HEK293 (cell line): ENCODE measurements at regions not wholly inside any gene's neighbourhood (a gene's known extent, or its start where the extent isn't known, plus 50 kb on each side); places are given as distances from the start of the nearest gene placed in this dataset.

ENCODE experiments used
- CTCF ChIA-PET: fragments of 350-600 bp; formaldehyde crosslinking; extraction: SDS; loops from one replicate; lab custom pipeline; 2021; ENCODE audit warnings: antibody characterized with exemption; lab: Yijun Ruan, JAX
- POLR2A ChIA-PET: fragments of 300-600 bp; formaldehyde crosslinking; extraction: SDS; loops from one replicate; lab custom pipeline; 2020; ENCODE audit warnings: antibody characterized with exemption, inconsistent platforms; lab: Yijun Ruan, JAX
- H3K27ac ChIP-seq: fragments of 200-500 bp; sonication (Bioruptor generic); 2 replicates; pipeline ENCODE4 v1.5.1; 2014; ENCODE audit warnings: low read depth, low read length, control low read depth, inconsistent platforms; ENCODE audit errors: extremely low read depth
- H3K36me3 ChIP-seq, 2 experiments: fragments of 200-500 bp in 1 of 2; sonication (Bioruptor generic) in 1 of 2; 1 replicate in 1 of 2; 2 replicates in 1 of 2; pipeline ENCODE4 v1.5.1; 2014 to 2017; ENCODE audit warnings: inconsistent platforms in 2 of 2, low read length in 2 of 2; ENCODE audit not compliant: control insufficient read depth in 2 of 2, insufficient read depth in 1 of 2
- H3K4me1 ChIP-seq: fragments of 200-500 bp; sonication (Bioruptor generic); 2 replicates; pipeline ENCODE4 v1.5.1; 2014; ENCODE audit warnings: mild to moderate bottlenecking, low read length, inconsistent platforms; ENCODE audit not compliant: control insufficient read depth, insufficient read depth
- H3K4me3 ChIP-seq: 2 replicates; pipeline ENCODE4 v1.5.1; 2011; ENCODE audit warnings: low read depth, mild to moderate bottlenecking, control low read depth, low read length, moderate library complexity
- H3K9me3 ChIP-seq: fragments of 200-500 bp; sonication (Bioruptor generic); 2 replicates; pipeline ENCODE4 v1.5.1; 2014; ENCODE audit warnings: low read depth, low read length, inconsistent platforms; ENCODE audit not compliant: control insufficient read depth, insufficient read depth
- FEZF1 ChIP-seq: fragments of 450-650 bp; formaldehyde crosslinking; IDR thresholded peaks from 2 replicates; pipeline ENCODE4 v1.5.1; 2016; ENCODE audit warnings: missing biosample characterization, missing genetic modification characterization
- HOXA7 ChIP-seq: sonication (generic); formaldehyde crosslinking; IDR thresholded peaks from 2 replicates; pipeline ENCODE4 v1.8.1; 2022; ENCODE audit warnings: missing genetic modification reagents, borderline replicate concordance
- YY2 ChIP-seq: fragments of 450-650 bp; formaldehyde crosslinking; IDR thresholded peaks from 2 replicates; pipeline ENCODE4 v1.5.1; 2016; ENCODE audit warnings: missing biosample characterization, missing genetic modification characterization
- ZBTB21 ChIP-seq: fragments of 450-650 bp; formaldehyde crosslinking; IDR thresholded peaks from 2 replicates; pipeline ENCODE4 v1.5.1; 2017; ENCODE audit warnings: missing biosample characterization, missing genetic modification characterization
- ZFP41 ChIP-seq: fragments of 450-650 bp; formaldehyde crosslinking; IDR thresholded peaks from 2 replicates; pipeline ENCODE4 v1.5.1; 2016; ENCODE audit warnings: missing biosample characterization, missing genetic modification characterization, borderline replicate concordance
- ZNF121 ChIP-seq: fragments of 450-650 bp; formaldehyde crosslinking; IDR thresholded peaks from 2 replicates; pipeline ENCODE4 v1.5.1; 2016; ENCODE audit warnings: missing biosample characterization, missing genetic modification characterization
- ZNF174 ChIP-seq: fragments of 450-650 bp; formaldehyde crosslinking; IDR thresholded peaks from 2 replicates; pipeline ENCODE4 v1.5.0; 2017; ENCODE audit warnings: missing biosample characterization, mild to moderate bottlenecking, missing genetic modification characterization
- ZNF175 ChIP-seq: fragments of 450-650 bp; formaldehyde crosslinking; IDR thresholded peaks from 2 replicates; pipeline ENCODE4 v1.5.1; 2016; ENCODE audit warnings: missing biosample characterization, missing genetic modification characterization
- ZNF2 ChIP-seq: fragments of 450-650 bp; formaldehyde crosslinking; IDR thresholded peaks from 2 replicates; pipeline ENCODE4 v1.5.1; 2016; ENCODE audit warnings: missing biosample characterization, missing genetic modification characterization
- ZNF211 ChIP-seq: fragments of 450-650 bp; formaldehyde crosslinking; IDR thresholded peaks from 2 replicates; pipeline ENCODE4 v1.5.1; 2016; ENCODE audit warnings: low read depth, missing biosample characterization, missing genetic modification characterization
- ZNF23 ChIP-seq: fragments of 450-650 bp; formaldehyde crosslinking; IDR thresholded peaks from 2 replicates; pipeline ENCODE4 v1.5.1; 2016; ENCODE audit warnings: missing biosample characterization, missing genetic modification characterization, borderline replicate concordance
- ZNF37A ChIP-seq: fragments of 450-650 bp; IDR thresholded peaks from 2 replicates; pipeline ENCODE4 v1.5.1; 2018; ENCODE audit warnings: missing biosample characterization, missing genetic modification characterization
- ZNF404 ChIP-seq: fragments of 450-650 bp; formaldehyde crosslinking; IDR thresholded peaks from 2 replicates; pipeline ENCODE4 v1.5.1; 2017; ENCODE audit warnings: missing biosample characterization, missing genetic modification characterization
- ZNF48 ChIP-seq: fragments of 450-650 bp; formaldehyde crosslinking; IDR thresholded peaks from 2 replicates; pipeline ENCODE4 v1.5.1; 2016; ENCODE audit warnings: missing biosample characterization, missing genetic modification characterization
- ZNF514 ChIP-seq: fragments of 450-650 bp; formaldehyde crosslinking; IDR thresholded peaks from 2 replicates; pipeline ENCODE4 v1.5.1; 2016; ENCODE audit warnings: missing biosample characterization, missing genetic modification characterization
- ZNF558 ChIP-seq: fragments of 450-650 bp; formaldehyde crosslinking; IDR thresholded peaks from 2 replicates; pipeline ENCODE4 v1.5.1; 2016; ENCODE audit warnings: missing biosample characterization, missing genetic modification characterization
- ZSCAN23 ChIP-seq: fragments of 450-650 bp; formaldehyde crosslinking; IDR thresholded peaks from 2 replicates; pipeline ENCODE4 v1.5.1; 2016; ENCODE audit warnings: missing biosample characterization, missing genetic modification characterization
- TF ChIP-seq, protein P1 (sequence below): sonication (generic); formaldehyde crosslinking; IDR thresholded peaks from 2 replicates; pipeline ENCODE4 v1.8.1; 2022; ENCODE audit warnings: mild to moderate bottlenecking, moderate library complexity, missing genetic modification reagents
- TF ChIP-seq, protein P2 (sequence below): fragments of 450-650 bp; formaldehyde crosslinking; optimal IDR thresholded peaks from 2 replicates; pipeline ENCODE3; 2016; ENCODE audit warnings: missing biosample characterization, mild to moderate bottlenecking, missing genetic modification characterization
- TF ChIP-seq, protein P3 (sequence below): fragments of 450-650 bp; formaldehyde crosslinking; IDR thresholded peaks from 2 replicates; pipeline ENCODE4 v1.5.1; 2017; ENCODE audit warnings: missing biosample characterization, missing genetic modification characterization
- TF ChIP-seq, protein P4 (sequence below): fragments of 450-650 bp; formaldehyde crosslinking; IDR thresholded peaks from 2 replicates; pipeline ENCODE4 v1.5.1; 2017; ENCODE audit warnings: missing biosample characterization, missing genetic modification characterization
- TF ChIP-seq, protein P5 (sequence below): fragments of 450-650 bp; IDR thresholded peaks from 2 replicates; pipeline ENCODE4 v1.5.1; 2018; ENCODE audit warnings: missing biosample characterization, missing genetic modification characterization
- TF ChIP-seq, protein P6 (sequence below): fragments of 450-650 bp; formaldehyde crosslinking; conservative IDR thresholded peaks from 2 replicates; pipeline ENCODE4 v1.5.1; 2016; ENCODE audit warnings: low read depth, missing biosample characterization, missing genetic modification characterization

DNA sequence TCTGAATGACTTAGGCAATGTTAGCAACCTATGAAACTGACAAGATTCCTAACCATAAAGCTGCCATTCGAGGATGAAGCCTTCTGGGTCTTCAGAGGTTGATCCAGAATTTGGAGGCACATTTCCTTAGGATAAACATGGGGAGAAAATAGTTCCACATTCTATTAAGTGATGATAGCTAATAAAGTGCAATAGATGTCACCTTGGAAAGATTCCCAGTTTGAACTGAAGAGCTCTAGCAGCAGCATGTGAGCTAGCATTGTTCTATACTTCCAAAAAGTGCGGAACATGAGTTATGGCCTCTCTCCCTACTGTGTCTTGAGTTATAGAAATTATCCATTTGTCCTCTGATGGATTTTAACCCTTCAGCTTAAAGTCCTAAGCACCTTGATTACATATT, 991.4 kb upstream of the SLIT2 start:
- H3K9me3 ChIP-seq, result no peaks in the 10 kb centered on the region
- TF ChIP-seq, protein P1, sequence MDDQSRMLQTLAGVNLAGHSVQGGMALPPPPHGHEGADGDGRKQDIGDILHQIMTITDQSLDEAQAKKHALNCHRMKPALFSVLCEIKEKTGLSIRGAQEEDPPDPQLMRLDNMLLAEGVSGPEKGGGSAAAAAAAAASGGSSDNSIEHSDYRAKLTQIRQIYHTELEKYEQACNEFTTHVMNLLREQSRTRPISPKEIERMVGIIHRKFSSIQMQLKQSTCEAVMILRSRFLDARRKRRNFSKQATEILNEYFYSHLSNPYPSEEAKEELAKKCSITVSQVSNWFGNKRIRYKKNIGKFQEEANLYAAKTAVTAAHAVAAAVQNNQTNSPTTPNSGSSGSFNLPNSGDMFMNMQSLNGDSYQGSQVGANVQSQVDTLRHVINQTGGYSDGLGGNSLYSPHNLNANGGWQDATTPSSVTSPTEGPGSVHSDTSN (CRISPR knock-in tag), result no peak
- TF ChIP-seq ZNF175, result no peak
- TF ChIP-seq, protein P2, sequence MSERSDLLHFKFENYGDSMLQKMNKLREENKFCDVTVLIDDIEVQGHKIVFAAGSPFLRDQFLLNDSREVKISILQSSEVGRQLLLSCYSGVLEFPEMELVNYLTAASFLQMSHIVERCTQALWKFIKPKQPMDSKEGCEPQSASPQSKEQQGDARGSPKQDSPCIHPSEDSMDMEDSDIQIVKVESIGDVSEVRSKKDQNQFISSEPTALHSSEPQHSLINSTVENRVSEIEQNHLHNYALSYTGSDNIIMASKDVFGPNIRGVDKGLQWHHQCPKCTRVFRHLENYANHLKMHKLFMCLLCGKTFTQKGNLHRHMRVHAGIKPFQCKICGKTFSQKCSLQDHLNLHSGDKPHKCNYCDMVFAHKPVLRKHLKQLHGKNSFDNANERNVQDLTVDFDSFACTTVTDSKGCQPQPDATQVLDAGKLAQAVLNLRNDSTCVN (tag by site-specific recombination), result no peak
- TF ChIP-seq ZBTB21 (tag by site-specific recombination), result no peak
- no peak for TF ChIP-seq ZNF211 (tag by site-specific recombination)
- TF ChIP-seq ZSCAN23 (tag by site-specific recombination), result no peak
- TF ChIP-seq ZNF2 (tag by site-specific recombination), result no peak
- TF ChIP-seq YY2 (tag by site-specific recombination), result no peak
- no peak for TF ChIP-seq ZNF514 (tag by site-specific recombination)
- ChIA-PET CTCF (interaction anchor here (0.6 kb wide), 1 partner anchor 40 kb away, joined by 3 read pairs; no protein-coding TSS in a partner anchor), POLR2A (no interaction called here)
- no peaks in the 10 kb centered on the region for H3K4me1 ChIP-seq
- no peak overlapping the region for H3K4me3 ChIP-seq
- H3K36me3 ChIP-seq, result no peaks in the 10 kb centered on the region
- no peak overlapping the region for H3K27ac ChIP-seq

DNA sequence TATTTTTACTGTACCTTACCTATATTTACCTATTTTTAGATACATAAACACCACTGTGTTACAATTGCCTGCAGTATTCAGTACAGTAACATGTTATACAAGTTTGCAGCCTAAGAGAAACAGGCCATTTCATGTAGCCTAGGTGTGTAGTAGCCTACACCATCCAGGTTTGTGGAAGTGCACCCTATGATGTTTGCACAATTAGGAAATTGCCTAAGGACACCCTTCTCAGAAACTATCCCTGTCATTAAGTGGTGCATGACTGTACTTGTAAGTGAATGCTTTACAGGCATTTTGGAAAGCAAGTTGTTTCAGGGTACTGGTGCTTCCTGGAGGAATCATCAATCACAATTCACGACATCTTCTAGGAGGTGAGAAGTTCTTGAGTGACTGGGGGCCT, 991.8 kb upstream of the SLIT2 start:
- Histone ChIP-seq H3K27ac (no peak overlapping the region), H3K36me3 (no peaks in the 10 kb centered on the region), H3K4me3 (no peak overlapping the region), H3K9me3 (no peaks in the 10 kb centered on the region), H3K4me1 (no peaks in the 10 kb centered on the region)
- TF ChIP-seq ZNF121 (tag by site-specific recombination), result no peak
- TF ChIP-seq, protein P2 (tag by site-specific recombination), result no peak
- no peak for TF ChIP-seq ZNF174 (tag by site-specific recombination)
- TF ChIP-seq, protein P3, sequence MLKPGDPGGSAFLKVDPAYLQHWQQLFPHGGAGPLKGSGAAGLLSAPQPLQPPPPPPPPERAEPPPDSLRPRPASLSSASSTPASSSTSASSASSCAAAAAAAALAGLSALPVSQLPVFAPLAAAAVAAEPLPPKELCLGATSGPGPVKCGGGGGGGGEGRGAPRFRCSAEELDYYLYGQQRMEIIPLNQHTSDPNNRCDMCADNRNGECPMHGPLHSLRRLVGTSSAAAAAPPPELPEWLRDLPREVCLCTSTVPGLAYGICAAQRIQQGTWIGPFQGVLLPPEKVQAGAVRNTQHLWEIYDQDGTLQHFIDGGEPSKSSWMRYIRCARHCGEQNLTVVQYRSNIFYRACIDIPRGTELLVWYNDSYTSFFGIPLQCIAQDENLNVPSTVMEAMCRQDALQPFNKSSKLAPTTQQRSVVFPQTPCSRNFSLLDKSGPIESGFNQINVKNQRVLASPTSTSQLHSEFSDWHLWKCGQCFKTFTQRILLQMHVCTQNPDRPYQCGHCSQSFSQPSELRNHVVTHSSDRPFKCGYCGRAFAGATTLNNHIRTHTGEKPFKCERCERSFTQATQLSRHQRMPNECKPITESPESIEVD (tag by site-specific recombination), result no peak
- TF ChIP-seq ZNF558, result no peak
- TF ChIP-seq ZNF48, result no peak
- no peak for TF ChIP-seq ZFP41 (tag by site-specific recombination)
- TF ChIP-seq, protein P4, sequence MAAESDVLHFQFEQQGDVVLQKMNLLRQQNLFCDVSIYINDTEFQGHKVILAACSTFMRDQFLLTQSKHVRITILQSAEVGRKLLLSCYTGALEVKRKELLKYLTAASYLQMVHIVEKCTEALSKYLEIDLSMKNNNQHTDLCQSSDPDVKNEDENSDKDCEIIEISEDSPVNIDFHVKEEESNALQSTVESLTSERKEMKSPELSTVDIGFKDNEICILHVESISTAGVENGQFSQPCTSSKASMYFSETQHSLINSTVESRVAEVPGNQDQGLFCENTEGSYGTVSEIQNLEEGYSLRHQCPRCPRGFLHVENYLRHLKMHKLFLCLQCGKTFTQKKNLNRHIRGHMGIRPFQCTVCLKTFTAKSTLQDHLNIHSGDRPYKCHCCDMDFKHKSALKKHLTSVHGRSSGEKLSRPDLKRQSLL, result no peak
- TF ChIP-seq, protein P5, sequence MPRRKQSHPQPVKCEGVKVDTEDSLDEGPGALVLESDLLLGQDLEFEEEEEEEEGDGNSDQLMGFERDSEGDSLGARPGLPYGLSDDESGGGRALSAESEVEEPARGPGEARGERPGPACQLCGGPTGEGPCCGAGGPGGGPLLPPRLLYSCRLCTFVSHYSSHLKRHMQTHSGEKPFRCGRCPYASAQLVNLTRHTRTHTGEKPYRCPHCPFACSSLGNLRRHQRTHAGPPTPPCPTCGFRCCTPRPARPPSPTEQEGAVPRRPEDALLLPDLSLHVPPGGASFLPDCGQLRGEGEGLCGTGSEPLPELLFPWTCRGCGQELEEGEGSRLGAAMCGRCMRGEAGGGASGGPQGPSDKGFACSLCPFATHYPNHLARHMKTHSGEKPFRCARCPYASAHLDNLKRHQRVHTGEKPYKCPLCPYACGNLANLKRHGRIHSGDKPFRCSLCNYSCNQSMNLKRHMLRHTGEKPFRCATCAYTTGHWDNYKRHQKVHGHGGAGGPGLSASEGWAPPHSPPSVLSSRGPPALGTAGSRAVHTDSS (tag by site-specific recombination), result no peak
- TF ChIP-seq HOXA7, result no peak
- TF ChIP-seq ZNF404 (tag by site-specific recombination), result no peak
- TF ChIP-seq FEZF1 (tag by site-specific recombination), result no peak
- TF ChIP-seq, protein P6, sequence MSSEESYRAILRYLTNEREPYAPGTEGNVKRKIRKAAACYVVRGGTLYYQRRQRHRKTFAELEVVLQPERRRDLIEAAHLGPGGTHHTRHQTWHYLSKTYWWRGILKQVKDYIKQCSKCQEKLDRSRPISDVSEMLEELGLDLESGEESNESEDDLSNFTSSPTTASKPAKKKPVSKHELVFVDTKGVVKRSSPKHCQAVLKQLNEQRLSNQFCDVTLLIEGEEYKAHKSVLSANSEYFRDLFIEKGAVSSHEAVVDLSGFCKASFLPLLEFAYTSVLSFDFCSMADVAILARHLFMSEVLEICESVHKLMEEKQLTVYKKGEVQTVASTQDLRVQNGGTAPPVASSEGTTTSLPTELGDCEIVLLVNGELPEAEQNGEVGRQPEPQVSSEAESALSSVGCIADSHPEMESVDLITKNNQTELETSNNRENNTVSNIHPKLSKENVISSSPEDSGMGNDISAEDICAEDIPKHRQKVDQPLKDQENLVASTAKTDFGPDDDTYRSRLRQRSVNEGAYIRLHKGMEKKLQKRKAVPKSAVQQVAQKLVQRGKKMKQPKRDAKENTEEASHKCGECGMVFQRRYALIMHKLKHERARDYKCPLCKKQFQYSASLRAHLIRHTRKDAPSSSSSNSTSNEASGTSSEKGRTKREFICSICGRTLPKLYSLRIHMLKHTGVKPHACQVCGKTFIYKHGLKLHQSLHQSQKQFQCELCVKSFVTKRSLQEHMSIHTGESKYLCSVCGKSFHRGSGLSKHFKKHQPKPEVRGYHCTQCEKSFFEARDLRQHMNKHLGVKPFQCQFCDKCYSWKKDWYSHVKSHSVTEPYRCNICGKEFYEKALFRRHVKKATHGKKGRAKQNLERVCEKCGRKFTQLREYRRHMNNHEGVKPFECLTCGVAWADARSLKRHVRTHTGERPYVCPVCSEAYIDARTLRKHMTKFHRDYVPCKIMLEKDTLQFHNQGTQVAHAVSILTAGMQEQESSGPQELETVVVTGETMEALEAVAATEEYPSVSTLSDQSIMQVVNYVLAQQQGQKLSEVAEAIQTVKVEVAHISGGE (tag by site-specific recombination), result no peak
- TF ChIP-seq ZNF37A (tag by site-specific recombination), result no peak
- no peak for TF ChIP-seq ZNF23 (tag by site-specific recombination)
- ChIA-PET CTCF (no interaction called here), POLR2A (no interaction called here)
